HG03139 (cell line): ENCODE measurements at regions not wholly inside any gene's neighbourhood (a gene's known extent, or its start where the extent isn't known, plus 50 kb on each side); places are given as distances from the start of the nearest gene placed in this dataset.

Source experiments
- ATAC-seq: cut with Tn5 transposase; IDR thresholded peaks from one replicate; pipeline ENCODE4 v1.9.1; 2021; ENCODE audit not compliant: unreplicated experiment

DNA sequence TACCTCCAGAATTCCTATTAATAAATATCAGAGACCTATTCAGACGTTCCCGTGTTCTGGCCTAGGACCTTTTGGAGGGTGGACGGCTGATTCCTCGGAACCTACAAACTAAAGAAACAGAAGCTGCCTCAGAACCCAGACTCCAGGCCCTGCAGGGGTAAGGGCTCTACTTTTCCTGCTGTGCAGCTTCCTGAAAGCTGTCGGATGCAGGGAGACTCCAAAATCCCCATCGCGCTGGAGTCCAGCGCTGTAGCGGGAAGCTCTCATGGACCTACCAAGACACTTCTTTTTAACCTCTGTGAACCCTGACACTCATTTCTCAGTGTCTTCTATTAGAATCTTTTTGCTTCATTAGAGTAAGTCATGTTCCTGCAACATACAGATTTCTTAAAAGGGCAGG is 244.5 kb upstream of the PITRM1 start:
- ATAC-seq = no peak

GRCh38 chr10:3415878-3416605 is 243.5 kb upstream of the PITRM1 start:
- ATAC-seq = no peak

- ATAC-seq = no peak
These were observed 242.6 kb upstream of the PITRM1 start for GRCh38 chr10:3415038-3415736.

DNA sequence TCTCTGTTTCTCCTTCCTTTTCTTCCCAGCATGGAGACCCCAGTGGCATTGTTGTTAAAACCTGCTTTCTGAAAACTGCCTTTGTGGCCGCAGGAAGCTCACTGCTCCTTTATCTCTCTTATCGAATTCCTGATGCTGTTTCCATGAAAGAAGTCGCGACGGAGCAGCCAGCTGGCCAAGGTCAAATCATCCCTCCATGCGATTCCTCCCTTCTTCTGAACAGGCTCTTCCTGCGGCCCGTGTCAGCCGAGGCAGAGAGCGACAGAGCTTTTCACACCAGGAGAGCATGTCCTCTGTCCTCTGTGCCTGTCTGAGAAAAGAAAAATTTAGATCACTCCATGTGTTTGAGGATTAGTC is 242.1 kb upstream of the PITRM1 start:
- ATAC-seq = no peak

DNA sequence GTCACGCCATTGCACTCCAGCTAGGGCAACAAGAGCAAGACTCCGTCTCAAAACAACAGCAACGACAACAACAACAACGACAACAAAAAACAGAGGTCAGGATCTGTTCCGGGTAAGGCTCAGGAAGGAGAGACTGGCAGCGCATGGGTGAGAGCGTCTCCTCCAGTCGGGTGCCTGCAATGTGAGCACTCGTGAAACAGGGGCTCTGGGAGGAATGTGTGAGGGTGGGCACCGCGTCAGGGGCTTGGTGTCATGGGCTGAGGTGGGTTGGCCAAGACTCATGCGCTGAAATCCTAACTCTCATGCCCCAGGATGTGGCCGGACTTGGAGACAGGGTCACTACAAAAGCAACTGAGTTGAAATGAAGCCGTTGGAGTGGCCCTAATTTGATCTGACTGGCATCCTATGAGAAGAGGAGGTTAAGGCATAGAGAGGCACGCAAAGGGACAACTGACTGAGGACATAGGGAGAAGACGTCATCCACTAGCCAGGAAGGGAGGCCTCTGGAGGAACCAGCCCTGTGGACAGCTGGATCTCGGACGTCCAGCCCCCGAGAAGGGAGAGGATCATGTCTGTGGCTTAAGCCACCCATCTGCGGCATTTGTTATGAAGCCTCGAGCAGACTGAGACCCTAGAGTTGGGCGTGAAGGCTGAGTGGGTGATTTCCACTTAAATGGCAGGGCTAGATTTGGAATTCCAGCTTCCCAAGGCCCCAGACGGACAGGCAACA is 241.5 kb upstream of the PITRM1 start:
- ATAC-seq = no peak

GRCh38 chr10:3412646-3413045 is 240.1 kb upstream of the PITRM1 start:
- ATAC-seq = no peak

GRCh38 chr10:3412071-3412582 is 239.5 kb upstream of the PITRM1 start:
- ATAC-seq = no peak

GRCh38 chr10:3411044-3411443 is 238.5 kb upstream of the PITRM1 start:
- ATAC-seq = no peak

GRCh38 chr10:3409928-3410327 is 237.3 kb upstream of the PITRM1 start:
- no peak for ATAC-seq

- ATAC-seq = no peak
These were observed 236.2 kb upstream of the PITRM1 start for GRCh38 chr10:3408603-3409365.

DNA sequence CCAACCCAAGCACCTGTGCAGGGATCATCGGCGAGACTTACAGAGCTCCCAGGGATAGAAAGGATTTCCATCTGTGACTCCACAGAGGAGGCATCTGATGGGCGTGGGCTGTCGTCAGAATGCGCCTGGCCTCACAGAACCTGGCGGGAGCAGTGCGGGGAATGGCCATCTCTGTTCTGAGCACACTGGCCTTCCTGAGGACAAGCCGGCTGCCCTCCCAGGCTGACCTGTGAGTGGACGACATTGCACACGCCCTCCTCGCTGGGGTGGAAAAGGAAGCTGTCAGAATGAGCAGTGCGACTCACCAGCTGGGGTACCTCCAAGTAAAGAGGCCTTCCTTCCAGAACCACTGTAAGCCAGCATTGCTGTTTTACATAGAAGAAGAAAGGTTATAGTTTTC is 234.6 kb upstream of the PITRM1 start:
- no peak for ATAC-seq

GRCh38 chr10:3406556-3406955 is 234.0 kb upstream of the PITRM1 start:
- ATAC-seq = no peak

- no peak for ATAC-seq
These were observed 231.8 kb upstream of the PITRM1 start for GRCh38 chr10:3404381-3404780.

DNA sequence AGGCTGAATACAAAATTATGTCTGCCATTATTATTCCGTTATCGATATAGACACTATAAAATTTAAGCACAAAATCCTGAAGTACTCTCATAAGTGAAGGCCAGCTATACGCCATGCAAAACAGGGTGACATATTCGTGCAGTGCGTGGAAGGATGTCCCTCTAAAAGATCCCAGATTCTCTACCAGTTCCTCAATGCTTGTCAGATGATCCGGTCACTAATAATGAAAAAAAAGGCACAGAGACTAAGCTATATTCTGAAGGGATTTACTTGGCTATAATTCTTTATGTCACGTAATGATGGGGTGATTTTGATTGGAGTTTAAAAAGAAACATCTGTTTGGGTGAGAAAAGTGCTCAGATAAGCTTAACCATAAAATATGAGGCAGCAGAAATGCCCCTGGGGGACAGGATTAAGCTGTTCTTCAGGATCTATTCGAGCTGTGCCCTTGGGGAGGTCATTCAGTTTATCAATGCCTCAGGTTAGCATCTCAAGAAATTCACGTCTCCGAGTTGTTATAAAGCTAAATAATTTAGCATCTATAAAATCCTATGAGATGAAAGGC is 229.7 kb upstream of the PITRM1 start:
- ATAC-seq = no peak

GRCh38 chr10:3401491-3401938 is 228.9 kb upstream of the PITRM1 start:
- no peak for ATAC-seq

DNA sequence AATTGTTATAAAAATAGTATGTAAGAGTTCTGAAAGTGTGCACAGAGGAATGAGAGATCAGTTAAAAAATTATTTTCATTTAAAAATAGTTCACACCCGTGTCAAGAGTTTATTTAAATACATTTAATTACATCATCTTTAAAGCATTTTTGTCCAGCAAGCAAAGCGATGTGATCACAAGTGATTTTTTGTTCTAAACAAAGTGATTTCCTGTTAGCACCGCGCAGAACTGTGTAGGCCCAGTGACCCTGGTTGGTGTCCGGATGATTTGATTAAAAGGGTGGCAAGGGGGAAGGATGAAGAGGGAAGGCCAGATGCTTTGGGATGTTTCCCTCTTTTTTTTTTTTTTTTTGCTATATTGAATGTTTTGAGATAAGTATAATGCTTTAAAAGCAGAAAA is 227.8 kb upstream of the PITRM1 start:
- no peak for ATAC-seq

- no peak for ATAC-seq
These were observed 227.2 kb upstream of the PITRM1 start for GRCh38 chr10:3399756-3400155.

DNA sequence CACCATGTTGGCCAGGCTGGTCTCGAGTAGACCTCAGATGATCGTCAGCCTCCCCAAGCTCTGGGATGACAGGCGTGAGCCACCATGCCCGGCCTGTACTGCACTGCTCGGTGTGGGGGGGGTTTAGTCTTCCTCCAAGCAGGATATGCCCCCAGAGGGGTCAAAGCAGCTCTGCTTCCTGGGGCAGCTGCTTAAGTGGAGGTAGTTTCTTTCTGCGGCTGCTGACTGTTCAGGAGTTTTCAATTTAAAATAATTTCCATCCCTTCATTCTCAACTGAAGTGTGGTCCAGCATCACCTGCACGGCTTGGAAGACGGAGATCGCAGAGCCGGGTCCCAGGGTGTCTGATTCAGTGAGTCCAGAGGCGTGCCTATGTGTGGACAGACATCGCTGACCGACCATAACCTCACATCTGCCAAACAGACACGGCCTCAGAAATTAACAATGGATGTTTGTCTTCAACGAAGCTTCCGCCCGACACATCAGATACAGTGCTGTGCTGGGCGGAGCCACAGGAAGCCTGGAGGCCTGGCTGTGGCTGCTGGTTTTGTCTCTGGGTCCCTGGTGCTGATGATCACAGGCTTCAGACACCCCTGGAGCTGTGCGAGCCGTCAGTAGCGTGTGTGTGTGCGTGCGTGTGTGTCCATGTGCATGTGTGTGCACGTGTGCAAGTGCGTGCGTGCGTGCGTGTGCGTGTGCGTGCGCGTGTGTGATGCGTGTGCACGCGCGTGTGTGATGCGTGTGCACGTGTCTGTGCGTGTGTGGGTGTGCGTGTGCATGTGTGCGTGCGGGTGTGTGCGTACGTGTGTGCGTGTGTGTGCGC is 226.5 kb upstream of the PITRM1 start:
- no peak for ATAC-seq

DNA sequence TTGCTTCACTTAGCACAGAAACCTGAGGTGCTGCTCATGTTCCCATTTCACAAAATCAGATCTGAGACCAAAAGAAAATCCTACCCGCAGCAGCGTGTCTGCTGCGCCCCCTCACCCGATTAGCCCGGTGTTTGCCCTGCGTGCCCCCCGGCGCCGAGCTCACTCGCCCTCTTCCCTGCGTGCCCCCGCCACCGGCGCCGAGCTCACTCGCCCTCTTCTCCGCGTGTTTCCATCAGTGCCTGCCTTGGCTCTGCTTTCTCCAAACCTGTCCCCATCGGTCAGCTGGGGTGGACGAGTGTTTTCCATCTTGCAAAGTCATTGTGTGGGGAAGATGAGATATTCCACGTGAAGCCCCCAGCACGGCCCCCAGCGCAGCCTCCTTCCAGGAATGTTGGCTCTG is 225.3 kb upstream of the PITRM1 start:
- ATAC-seq = no peak

DNA sequence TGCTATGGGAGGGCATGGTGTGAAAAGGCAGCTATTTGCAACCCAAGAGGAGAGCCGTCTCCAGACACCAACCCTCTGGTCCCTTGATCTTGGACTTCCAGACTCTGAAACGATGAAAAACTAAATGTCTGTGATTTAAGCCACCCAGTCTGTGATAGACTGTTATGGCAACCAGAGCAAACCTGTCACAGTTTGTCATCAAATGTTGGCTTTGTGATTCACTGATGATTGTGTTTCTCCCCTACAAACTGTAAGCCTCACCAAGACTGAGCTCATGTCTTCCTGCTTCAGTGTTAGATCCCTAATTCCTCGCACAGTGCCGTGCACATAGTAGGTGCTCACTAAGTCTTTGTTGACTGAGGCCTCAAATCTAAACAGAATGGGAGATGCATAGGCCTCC is 224.6 kb upstream of the PITRM1 start:
- ATAC-seq = no peak
